HG02938 (cell line): ENCODE measurements at regions not wholly inside any gene's neighbourhood (a gene's known extent, or its start where the extent isn't known, plus 50 kb on each side); places are given as distances from the start of the nearest gene placed in this dataset.

ENCODE experiments used
- ATAC-seq: cut with Tn5 transposase; IDR thresholded peaks from one replicate; pipeline ENCODE4 v1.9.1; 2021; ENCODE audit warnings: mild to moderate bottlenecking, moderate library complexity; ENCODE audit not compliant: unreplicated experiment

DNA sequence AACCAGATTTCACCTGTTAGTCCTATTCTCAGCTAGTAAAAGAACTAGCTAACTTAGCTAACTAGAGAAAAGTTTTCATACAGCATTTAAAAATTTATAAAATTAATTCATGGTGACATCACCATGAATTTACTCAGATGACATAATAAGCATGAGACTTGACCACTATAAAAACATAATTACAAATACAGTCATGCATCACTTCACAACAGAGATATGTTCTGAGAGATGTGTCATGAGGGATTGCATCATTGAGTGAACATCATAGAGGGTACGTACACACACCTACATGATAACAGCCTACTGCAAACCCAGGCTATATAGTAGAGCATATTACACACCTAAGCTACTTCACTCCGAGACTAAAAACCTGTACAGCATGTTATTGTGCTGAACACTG lies 481.3 kb upstream of the CHAC2 start:
- no peak for ATAC-seq

DNA sequence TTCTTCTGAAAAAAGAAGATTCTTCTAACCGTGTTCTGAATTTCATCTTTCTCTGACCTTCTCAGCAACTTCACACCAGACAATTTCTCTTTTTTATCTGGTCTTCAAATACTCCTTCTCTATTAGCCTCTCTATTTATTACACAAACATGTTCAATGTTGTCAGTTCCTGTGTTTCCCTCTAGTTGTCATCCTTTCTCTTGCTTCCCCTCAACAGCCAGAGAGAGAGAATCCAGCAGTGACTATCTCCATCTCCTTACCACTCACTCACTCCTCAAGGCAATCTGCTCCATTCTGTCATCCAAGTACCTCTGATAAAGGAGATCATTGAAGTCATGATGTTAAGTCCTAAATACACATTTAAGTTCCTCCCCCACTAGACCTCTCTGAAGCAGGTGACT lies 491.9 kb upstream of the CHAC2 start:
- no peak for ATAC-seq

DNA sequence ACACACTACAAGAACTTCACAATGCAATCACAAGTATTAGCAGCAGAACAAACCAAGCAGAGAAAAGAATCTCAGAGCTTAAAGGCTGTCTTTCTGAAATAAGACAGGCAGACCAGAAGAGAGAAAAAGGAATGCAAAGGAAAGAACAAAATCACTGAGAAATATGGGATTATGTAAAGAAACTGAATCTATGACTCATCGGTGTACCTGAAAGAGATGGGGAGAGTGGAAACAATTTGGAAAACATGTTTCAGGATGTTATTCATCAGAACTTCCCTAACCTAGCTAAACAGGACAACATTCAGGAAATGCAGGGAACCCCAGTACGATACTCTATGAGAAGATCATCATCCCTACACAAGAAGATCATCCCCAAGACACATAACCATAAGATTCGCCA lies 499.0 kb upstream of the CHAC2 start:
- ATAC-seq: no peak

- ATAC-seq: no peak
Observed at GRCh38 chr2:53268086-53268485, 499.5 kb upstream of the CHAC2 start.

DNA sequence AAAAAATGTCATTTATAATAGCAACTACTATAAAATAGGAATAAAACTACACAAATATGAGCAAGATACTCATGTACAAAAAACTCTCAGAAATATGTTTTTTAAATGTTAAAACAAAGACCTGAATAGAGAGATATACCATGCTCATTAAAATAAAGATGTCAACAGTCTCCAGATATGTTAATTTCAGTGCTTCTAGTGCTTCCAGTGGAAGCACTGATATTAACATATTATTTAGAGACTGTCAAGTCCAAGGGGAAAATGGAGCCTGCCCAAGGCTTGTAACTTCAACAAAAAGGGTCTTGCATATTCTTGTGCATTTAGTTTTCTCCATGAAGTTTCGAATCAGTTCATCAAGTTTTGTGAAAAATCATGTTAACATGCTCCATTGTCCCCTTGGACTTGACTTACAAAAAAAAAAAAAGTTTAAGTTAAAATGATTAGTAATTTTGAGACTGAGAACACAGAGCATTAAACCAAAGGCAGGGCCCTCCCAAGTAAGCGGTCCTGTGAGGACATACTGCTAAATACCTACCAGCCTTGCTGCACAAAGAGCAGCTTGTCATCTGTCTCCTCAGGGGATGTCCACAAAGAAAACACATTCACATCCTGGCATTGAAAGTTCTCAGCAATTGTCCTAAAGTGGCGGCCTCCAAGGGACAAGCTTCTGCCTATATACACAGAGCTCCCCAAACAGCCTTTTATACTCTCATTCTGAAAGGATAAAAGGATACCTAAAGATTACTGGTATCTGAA lies 501.9 kb upstream of the CHAC2 start:
- ATAC-seq: no peak

DNA sequence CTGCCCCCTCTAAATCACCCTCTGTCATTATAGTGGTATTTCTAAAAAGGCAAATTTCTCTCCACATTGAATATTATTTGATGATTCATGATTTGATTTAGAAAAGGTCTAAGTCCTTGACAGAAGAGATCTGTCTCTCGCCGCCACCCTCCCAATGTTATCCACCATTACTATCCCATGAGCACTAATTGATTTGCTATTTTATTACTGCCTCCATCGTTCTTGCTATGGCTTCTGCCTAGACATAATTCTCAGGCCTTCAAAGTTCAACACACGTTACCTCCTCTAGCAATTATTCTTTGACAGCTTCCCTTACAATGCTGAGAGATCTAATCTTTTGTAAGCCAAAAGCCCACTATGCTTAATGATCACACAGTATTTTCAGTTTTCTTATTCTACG lies 507.0 kb upstream of the CHAC2 start:
- ATAC-seq: no peak

- no peak for ATAC-seq
Observed at GRCh38 chr2:53259395-53260009, 508.1 kb upstream of the CHAC2 start.

- ATAC-seq: no peak
Observed at GRCh38 chr2:53257287-53257686, 510.3 kb upstream of the CHAC2 start.

DNA sequence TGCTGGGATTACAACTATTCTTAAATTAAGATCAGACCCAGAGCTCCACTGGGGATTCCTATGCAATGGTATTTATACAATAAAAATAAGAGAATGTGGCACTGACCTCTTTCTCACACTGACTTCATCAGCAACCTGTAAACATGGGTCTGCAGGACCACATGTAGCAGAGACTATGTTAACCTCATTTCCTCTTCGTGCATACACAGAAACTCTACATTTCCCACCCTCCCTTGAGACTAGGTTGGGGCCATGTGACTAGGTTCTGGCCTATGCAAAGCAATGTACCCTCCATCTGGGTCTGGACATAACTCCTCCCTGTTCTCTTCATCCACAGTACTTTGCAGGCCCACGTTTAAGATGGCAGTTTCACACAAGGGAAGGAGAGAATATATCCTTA lies 514.4 kb upstream of the CHAC2 start:
- no peak for ATAC-seq

DNA sequence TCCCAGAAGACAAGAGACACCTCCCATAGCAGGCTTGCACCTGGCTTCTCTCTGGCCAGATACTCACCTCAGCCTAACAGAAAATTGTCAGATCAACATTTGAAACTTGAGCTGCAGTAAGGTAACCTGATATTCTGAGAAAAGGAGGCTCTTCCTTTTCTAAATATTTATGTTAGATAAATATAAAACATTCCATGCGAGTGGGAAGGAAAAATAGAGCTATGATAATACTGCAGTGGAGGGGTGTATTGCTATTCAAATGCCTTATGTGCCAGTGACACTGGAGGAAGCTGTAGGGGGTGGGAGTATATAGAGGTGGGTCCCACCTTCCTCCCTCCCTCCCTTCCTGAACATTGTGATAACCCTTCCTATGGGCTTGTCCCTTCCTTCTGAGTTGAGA lies 515.5 kb upstream of the CHAC2 start:
- ATAC-seq: no peak

GRCh38 chr2:53247956-53248735 lies 519.5 kb upstream of the CHAC2 start:
- no peak for ATAC-seq

- no peak for ATAC-seq
Observed at GRCh38 chr2:53243430-53243829, 524.2 kb upstream of the CHAC2 start.

GRCh38 chr2:53242090-53242489 lies 525.5 kb upstream of the CHAC2 start:
- no peak for ATAC-seq

DNA sequence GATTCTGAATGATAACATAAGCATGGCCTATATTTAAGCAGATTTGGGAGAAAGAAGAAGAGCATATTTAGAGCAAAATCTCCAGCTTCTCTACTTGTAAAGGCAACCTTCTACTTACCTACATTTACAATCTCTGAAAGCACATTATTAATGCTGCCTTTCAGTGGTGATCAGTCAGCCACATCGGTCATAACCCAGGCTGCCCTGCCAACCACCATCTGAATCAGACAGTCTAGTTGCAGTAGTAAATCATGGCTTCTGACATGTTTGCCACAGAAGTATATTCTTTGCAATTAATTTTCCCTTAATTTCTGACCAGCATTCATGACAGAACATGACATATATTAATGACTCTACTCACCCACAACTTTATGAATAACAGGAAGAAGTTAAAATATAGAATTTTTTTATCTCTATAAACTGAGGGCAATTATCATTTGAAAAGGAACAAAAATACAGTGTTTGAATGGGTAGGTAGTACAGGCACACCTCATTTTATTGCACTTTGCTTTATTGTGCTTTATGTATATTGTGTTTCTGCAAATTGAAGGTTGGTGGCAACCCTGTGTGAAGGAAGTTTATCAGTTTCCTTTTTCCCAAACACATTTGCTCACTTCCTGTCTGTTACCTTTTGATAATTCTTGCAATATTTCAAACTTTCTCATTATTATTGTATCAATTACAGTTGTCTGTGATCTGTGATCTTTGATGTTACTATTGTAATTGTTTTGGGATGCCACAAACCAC lies 531.6 kb upstream of the CHAC2 start:
- ATAC-seq: no peak

DNA sequence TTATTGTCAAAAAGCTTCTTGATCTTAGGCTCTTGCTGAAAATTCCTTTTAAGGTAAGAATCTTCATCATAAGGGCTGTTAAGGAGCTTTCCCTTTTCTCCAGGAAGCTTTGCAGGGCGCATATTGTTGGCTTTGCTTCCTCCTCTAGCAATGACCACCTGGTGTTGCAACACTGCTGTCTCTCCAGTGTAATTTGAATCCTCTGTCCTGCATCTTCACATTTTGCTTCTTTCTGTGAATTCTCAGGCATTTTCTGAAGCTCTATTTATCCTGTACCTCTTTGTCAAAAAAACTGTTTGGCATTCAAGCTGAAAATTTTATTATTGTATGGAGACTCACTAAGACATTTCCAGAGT lies 533.1 kb upstream of the CHAC2 start:
- no peak for ATAC-seq

- no peak for ATAC-seq
Observed at GRCh38 chr2:53233759-53234547, 533.7 kb upstream of the CHAC2 start.

GRCh38 chr2:53231908-53232307 lies 535.7 kb upstream of the CHAC2 start:
- no peak for ATAC-seq

- no peak for ATAC-seq
Observed at GRCh38 chr2:53230691-53231090, 536.9 kb upstream of the CHAC2 start.

GRCh38 chr2:53227535-53227934 lies 540.1 kb upstream of the CHAC2 start:
- no peak for ATAC-seq

- no peak for ATAC-seq
Observed at GRCh38 chr2:53220969-53221368, 546.6 kb upstream of the CHAC2 start.

GRCh38 chr2:53217250-53217649 lies 550.4 kb upstream of the CHAC2 start:
- no peak for ATAC-seq
